ENCODE measurements at regions not wholly inside any gene's neighbourhood (a gene's known extent, or its start where the extent isn't known, plus 50 kb on each side); places are given as distances from the start of the nearest gene placed in this dataset.

DNA sequence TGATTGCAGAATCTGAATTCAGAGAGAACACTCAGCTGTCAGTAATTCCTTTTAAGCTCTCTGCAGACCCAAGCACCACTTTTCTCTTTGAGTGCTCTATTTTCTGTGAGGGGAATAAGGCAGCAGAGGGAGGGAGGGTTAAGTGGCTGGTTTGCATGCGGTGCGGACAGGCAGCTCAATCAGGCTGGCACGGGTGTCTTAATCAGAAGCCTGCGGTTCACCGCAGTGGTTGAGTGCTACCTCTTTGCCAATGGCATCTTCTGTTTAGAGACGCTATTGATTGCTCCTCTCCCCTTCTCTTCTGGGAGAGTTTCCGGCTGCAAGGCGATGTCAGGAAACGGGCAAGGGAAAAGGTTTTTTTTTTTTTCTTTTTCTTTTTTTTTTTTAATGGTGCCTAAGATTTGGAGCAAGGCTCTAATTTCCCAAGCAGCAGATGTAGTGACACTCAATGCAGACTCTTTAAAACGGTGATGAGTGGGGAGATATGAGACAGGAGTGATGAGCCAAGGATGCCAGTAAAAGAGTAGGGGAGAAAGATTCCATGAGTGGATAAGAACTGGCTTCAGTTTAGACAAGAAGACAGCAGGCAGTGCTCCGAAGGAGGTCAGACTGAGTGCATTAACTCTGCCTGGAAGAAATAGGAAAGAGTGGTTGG lies 533.7 kb upstream of the SEL1L start:
- no peak for DNase-seq

DNA sequence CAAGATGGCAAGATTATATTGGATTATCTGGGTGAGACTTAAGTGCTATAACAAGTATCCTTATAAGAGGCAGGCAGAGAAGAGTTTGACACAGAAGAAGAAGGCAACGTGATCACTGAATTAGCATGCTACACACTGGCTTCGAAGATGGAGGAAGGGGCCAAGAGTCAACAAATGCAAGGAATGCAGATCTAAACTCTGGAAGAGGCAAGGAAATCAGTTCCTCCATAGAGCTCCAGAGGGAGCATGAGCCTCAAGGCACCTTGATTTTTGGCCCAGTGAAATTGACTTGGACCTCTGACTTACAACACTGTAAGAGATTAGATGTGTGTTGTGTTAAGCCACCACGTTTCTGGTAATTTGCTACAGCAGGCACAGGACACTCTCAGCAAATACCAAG lies 536.4 kb upstream of the SEL1L start:
- DNase-seq = no peak

DNA sequence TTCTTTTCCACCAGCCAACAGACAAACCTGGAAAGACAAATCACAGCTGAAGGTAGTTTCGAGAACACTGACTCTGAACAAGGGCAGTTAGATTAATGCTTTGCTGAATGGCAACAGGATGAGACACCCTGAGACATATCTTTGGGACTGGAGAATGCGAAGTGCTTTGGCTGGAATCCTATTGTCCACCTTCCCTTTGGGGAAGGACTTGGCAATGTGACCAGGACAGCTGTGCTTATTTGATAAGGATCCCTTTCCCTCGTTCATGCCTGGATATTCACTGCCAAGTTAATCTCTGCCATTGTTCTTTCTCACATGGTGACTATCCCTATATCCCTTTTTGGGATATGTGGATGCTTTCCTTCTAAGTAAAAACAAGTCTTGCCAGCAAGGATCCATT lies 537.1 kb upstream of the SEL1L start:
- DNase-seq = no peak

DNA sequence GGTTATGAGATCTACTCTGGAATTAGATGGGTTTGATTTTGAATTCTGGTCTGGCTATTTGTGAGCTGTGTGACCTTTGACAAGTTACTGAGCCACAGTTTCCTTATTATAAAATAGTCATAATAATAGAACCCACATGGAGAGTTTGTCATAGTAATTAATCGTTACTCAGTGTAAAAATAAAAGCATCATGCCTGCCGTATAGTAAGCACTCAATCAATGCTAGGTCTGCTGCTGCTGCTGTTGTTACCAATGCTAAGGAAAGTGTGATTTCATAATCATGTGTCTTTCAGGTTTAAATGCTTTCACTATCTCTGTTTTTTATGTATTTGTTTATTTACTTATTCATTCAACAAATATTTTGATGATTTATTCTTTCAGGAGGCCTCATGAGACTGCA lies 539.9 kb upstream of the SEL1L start:
- no peak for DNase-seq

DNA sequence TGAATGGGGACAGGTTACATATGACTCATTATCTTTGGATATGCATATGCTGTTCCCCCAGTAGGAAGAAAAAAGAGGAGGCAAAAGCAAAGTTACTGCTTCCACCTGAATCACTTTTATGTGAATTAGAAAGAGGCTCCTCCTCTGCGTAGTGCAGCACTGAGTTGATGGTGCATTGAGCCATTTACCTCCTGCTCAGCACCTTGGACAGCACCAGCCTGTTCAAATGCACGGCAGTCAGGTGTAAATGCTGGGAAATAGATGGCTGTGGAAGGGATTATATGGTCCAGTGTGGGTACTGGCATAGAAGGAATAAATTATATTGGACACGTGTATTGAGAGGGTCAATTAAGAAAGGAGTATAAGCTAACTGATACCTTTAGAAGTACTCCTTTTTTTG lies 541.9 kb upstream of the SEL1L start:
- DNase-seq = no peak

DNA sequence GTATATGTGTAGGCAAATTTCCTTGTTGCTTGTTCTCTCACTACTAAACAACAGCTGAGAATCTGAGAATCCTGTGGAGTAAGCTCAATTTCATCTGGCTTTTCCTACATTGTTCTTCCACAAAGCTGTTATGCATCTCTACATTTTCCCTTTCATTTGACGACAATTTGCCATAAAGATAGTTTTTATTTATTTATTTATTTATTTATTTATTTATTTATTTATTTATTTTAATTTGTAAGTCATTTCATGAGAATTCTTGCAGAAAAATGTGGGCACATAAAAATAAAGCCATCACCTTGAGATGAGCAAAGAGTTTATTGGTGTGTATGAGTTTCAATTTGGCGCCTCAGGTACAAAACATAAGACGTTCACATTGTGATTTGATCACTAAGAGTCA lies 545.9 kb upstream of the SEL1L start:
- no peak for DNase-seq

DNA sequence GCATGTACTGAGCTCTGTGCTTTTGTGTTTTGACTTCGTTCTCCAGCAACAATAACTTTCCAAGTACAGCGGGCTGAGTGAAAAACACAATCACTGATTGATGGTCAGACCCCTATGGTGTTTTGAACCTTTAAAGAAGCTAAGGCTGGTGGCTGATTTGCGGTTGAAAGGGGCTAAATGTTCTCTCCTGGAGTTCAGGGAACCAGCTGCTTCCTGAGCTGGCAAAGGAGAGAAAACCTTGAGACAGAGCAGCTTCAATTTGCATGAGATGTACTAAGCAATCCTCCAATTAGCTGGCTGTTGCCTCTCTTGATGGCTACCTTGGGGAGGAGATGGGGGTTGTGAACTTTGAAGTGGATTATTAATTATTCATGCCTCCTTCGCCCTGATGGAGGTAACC lies 546.7 kb upstream of the SEL1L start:
- peak; percentile 78 for DNase-seq

DNA sequence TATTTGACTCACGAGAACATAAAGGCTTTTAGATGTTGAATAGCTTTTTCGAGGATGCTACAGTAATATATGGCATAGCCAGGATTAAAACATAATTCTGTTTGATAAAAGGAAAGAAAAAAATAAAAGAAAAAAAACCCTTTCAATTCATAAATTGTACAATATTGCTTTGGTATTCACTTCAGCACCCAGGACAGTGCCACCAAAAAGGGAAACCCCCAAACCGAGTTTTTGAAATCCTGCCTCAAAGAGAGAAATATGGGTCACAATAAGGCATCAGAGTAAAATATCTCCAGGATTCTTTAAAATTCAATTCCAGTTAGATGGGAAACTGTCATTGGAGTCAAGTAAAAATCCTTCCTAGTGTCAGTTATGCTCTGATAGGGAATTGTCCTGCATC lies 551.2 kb upstream of the SEL1L start:
- no peak for DNase-seq

DNA sequence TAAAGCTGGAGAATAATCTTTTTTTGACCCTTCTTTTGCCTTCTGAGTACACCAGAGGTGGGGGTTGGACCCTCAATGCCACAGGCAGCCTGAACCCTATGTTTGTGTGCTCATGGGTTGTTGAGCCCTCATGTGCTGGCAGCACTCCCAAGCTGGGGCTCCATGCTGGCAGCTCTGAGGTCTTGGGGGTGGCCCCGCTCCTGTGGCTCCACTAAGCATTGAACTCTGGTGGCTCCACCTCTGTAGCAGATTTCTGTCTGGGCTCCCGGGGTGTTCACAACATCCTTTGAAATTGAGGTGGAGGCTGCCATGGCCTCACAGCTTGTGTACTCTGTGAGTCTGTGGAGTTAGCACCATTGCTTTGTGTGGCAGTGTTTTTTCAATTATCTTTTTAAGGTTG lies 557.4 kb upstream of the SEL1L start:
- no peak for DNase-seq

DNA sequence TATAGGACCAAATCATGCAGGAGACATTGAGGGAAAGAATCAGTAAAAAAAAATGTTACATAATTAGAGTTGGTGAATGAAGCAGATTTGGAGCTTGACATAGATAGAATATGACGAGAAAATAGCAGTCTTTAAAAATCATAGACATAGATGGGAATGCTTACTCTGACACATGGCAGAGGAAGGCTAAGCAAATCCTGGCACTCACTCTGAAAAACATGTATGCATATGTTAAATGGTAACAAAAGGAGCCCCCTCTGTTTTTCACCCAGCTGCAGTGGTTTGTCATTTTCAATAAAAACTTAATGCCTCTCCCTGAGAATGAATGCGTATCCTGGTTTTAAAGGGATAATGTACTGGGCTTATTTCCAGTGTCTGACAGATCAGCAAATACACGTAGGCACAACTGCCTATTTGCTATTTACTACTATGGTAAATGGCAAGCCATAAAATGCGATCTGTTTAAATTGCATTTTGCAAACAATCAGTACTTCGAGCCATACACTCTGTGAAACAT lies 561.2 kb upstream of the SEL1L start:
- DNase-seq = peak; percentile 19

DNA sequence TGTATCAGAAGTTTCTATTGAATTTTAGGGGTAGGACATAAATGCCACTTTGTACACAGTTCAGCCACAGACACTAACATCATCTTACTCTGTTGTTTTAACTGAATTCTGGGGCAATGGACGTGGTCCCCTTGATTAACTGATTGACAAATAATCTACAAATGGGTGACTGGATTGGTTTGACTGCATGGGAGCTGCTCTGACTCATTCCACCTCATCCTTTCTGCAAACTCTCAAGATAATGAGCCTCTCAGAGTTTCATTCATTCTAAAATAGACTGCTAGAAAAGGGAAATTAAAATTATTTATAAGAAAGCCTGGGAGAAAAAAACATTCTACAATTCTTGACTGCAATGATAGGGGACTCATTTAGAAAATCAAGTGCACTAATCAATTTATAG lies 570.4 kb upstream of the SEL1L start:
- no peak for DNase-seq

DNA sequence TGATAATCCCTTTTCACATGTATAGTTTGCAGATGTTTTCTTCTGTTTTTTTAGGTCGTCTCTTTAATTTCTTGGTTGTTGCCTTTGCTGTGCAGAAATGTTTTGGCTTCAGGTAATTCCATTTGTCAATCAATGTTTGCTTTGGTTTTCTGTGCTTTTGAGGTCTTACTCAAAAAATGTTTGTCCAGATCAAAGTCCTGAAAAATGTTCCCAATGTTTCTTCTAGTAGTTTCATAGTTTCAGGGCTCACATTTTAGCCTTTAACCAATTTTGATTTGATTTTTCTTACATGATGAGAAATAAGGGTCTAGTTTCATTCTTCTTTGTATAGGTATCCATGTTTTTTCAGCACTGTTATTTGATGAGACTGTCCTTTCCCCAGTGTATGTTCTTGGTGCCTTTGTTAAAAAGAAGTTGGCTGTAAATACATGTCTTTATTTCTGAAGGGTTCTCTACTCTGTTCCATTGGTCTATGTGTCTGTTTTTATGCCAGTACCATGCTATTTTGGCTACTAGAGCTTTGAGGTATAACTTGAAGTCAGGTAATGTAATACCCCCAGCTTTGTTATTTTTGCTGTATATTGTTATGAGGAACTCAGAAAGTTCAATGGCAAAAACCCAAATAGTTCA lies 578.7 kb upstream of the SEL1L start:
- DNase-seq = no peak

DNA sequence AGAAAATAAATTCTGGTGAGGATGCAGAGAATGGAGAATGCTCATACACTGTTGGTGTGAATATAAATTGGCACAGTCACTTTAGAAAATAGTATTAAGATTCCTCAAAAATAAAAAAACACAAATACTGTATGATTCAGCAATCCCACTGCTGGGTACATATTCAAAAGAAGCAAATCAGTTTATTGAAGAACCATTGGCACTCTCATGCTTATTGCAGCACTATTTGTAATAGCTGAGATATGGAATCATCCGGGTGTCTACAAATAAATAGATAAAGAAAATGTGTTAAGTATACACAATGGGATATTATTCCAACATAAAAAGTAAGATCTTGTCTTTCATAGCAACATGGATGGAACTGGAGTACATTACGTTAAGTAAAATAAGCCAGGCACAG lies 579.4 kb upstream of the SEL1L start:
- no peak for DNase-seq

DNA sequence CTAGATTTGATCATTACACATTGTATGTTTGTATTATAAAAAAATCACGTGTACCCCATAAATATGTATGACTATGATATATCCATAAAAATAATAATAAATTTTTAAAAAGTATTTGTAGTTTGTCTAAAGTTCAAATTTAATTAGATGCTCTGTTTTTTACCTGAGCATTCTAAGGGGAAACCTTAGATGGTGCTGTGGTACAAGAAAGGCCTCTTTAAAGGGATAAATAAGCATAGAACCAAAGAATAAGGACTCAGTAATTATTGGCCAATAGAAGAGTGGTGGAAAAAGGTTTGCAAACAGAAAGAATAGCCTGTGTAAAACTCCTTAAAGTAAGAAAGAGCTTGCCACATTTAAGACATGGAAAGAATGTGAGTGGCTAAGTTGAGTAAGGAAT lies 580.1 kb upstream of the SEL1L start:
- DNase-seq = no peak

DNA sequence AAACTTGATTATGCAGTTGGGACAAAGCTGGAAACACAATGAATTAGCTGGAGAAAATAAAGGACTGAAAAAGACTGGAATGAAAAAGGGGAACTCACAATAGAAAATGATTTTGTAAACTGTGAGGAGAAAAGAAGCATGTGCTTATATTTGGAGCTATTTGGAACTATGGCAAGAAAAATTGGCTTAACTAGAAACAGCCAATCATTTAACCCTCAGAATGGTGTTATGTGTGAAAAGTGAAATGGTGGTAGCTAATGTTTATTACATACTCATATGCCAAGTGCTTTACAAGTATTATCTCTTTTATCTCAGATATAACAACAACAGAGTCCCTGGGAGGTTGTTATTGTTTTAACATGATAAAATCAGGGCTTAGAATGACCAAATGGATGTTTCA lies 583.1 kb upstream of the SEL1L start:
- no peak for DNase-seq

DNA sequence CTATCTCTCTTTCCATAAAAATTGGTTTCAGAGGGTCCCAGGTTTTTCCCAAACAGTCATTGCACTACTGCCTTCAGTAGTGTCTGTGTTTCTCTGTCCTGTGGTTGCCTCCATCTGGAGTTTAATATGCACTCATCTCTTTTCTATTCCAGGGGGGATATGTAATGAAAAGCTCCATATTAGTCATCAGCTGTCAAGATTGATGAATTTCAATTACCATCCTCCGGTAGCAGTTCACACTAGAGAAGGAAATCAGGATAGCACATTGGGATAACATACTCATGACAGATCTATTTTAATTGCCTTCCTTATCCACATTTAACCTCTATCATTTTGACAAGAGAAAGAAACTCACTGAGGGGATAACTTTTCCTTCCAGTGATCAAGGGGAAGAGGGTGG lies 589.0 kb upstream of the SEL1L start:
- no peak for DNase-seq

DNA sequence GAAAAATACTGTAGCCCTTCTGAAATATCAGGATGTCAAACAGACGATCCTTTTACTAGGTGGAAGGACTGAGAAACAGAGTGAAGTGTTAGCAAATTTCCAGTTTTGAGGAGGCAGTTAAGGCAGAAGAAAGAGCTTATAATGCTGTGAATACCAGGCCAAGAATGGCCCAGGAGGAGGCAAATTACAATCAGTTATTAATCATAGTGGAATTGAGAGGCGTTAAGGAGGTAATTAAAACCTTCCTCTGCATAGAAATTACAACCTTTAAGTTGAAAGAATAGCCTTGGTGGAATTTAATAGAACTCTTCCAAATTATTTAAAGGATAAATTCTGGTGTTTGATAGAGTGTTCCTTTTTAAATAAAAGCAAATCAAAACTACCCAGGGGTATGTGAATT lies 590.9 kb upstream of the SEL1L start:
- no peak for DNase-seq

DNA sequence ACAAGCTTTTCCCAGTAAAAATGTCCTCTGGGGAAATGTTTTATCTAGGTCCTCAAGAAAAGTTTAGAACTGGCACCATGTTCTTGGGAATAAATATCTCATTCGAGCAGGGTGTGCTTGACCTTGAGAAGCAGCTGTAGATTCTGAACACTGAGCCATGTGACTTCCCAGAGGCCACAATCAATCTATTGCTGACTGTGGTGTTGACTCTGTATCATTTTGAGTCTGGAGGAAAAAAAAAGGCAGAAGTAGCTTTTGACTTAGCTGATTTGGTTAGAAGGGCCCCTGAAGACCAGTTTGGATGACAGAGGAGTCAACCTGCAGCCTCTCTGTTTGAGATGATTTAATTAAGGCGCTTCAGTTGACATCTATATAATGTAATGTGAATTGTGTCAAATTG lies 592.4 kb upstream of the SEL1L start:
- DNase-seq = no peak

DNA sequence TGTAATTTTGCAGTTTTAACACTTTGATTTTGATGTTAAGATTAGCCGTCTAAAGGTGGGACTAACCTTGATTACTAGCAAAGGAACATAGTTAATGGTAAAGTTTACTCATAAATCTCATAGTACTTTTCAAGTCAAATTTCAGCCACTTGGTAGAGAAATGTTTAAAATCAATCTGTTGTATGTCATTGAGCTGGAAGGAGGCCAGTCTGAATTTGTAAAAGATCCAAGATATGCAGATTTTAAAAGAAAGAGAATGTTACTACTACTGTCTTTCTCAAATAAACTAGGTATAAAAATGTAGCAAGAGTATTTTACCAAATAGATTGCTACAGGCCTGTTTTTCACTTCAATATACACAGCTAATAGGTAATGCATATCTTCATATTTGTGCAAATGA lies 600.8 kb upstream of the SEL1L start:
- no peak for DNase-seq

DNA sequence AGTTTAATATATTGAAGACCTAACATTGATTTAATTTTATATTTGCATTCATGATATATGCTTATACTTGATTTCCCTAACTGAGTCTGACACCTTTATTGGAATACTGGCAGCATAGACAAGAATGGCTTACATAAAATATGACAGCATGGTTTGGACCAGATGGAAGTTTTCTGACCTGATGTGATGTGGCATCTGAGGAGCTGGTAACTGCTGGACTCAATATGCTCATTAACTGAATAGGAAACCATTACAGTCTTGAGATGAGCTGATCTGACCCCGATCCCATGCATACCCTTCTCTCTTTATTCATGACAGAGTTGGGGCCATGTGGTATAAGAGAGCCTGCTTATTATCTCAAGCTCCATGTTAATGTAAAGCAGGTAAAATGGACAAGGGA lies 604.8 kb upstream of the SEL1L start:
- DNase-seq = no peak

DNA sequence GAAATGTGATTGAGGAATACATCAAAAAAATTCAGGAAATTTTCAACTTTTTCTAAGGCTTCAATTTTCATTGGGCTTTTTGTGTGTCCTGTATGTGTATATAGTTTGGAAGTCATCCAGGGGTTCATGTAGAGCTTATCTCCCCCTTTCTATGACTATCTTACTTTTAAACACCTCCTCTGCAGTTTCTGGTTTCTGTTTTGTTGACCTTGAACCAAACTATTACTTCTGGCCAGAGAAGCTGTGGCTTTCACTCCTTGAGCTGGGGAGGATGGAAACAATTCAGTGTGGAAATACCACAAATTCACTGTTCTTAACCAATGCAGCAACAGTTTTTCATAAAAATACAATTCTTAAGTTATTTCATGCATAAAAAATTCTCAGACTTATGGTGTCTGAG lies 613.2 kb upstream of the SEL1L start:
- DNase-seq = no peak

DNA sequence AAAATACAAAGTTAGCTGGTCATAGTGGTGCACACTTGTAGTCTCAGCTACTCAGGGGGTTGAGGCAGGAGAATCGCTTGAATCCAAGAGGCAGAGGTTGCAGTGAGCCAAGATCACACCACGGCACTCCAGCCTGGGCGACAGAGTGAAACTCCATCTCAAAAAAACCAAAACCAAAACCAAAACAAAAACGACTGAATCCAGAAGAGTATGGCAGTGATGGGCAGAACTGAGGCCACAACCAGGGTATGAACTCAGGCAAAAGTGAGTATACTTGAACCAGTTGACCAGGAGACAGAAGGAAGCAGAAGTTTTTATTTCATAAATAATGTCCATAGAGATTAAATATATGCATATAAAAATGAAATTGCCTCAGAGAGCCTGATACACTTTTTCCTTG lies 620.0 kb upstream of the SEL1L start:
- no peak for DNase-seq

DNA sequence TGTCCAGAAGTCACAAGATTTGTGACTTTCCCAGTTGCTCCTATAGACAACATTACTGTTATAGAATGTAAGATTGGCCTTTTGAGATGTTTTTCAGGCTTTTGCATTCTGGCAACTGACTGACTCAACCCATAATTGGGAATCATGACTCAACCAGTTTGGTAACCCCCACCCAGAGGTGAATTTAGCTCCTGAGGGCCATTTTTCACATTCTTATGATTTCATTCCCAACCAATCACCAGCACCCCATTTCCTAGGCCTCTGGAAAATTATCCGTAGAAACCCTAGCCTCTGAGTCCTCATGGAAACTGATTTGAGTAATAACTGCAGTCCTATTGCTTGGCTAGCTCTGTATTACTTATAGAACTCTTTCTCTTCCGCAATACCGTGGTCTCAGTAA lies 626.0 kb upstream of the SEL1L start:
- DNase-seq = no peak

DNA sequence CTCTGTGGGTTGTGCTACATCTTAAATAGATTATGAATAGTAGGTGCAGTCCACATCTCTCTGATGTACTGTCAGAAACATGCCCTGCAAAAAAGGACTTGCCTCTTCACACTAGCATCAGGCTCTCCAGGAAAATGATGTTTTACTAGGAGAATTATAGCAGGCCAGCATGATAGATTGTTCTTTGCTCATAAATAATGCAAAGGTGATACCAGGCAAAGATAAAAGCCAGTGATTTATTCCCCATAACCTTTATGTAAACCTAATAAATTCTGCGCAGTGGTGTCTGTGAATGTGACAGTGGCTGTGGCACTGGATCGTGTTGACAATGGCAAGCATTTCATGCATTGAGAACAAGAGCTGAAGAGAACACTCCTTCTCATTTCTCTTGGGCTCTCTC lies 646.5 kb upstream of the SEL1L start:
- no peak for DNase-seq

DNA sequence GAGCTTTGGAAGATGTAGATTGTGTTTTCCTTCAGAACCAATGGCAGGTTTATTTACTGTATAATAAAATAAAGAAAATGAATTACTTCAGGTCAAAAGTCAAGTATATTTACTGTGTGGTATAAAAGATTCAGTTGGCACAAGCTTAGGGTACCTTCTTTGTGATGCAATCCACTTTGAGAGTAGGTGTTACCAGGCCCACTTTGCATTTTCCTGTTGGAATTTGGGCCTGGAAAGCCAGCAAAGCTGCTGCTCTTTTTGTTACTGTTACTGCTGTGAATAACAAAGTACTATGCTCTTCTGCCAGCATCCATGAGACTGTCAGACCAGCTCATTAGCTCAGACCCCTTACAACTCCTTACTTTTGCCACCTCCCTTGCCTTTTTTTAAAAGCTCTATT lies 649.0 kb upstream of the SEL1L start:
- DNase-seq = no peak
